IMR-90 (cell line): ENCODE measurements at regions not wholly inside any gene's neighbourhood (a gene's known extent, or its start where the extent isn't known, plus 50 kb on each side); places are given as distances from the start of the nearest gene placed in this dataset.

ENCODE experiments used
- ATAC-seq: fragments of 200-7000 bp; cut with Tn5 transposase; 2 replicates; pipeline ENCODE4 v1.9.1; 2020; ENCODE audit warnings: low read depth, mild to moderate bottlenecking, moderate library complexity
- BruUV-seq: library from RNA; stranded (reverse); fragments of 400-500 nt; replicated peaks from 2 replicates; lab custom pipeline; 2021; lab: Mats Ljungman, UMichigan
- CTCF ChIA-PET: fragments of 300-600 bp; formaldehyde crosslinking; extraction: SDS; loops from one replicate; lab custom pipeline; 2021; ENCODE audit warnings: antibody characterized with exemption; lab: Yijun Ruan, JAX
- POLR2A ChIA-PET: fragments of 300-600 bp; sonication (Branson Sonifier 250); formaldehyde crosslinking; loops from one replicate; lab custom pipeline; 2022; ENCODE audit warnings: antibody characterized with exemption; ENCODE audit not compliant: unreplicated experiment; lab: Charles Lee
- DNase-seq: peaks from one replicate; pipeline ENCODE4 v3.0.0; 2013
- H2AFZ ChIP-seq: replicated peaks from 2 replicates; pipeline ENCODE3; 2013; ENCODE audit warnings: low read length, mild to moderate bottlenecking; ENCODE audit not compliant: poor library complexity
- H2AK5ac ChIP-seq: 2 replicates; pipeline ENCODE4 v1.6.1; 2013; ENCODE audit warnings: low read depth, low read length, inconsistent platforms
- H2AK9ac ChIP-seq: replicated peaks from 2 replicates; pipeline ENCODE3; 2013; ENCODE audit warnings: mild to moderate bottlenecking, low read depth, low read length, moderate library complexity; ENCODE audit not compliant: poor library complexity
- H2BK120ac ChIP-seq: 2 replicates; pipeline ENCODE4 v1.6.1; 2013; ENCODE audit warnings: low read depth, low read length, inconsistent platforms
- H2BK15ac ChIP-seq: 3 replicates; pipeline ENCODE4 v1.6.1; 2013; ENCODE audit warnings: low read depth, low read length, inconsistent platforms
- H2BK20ac ChIP-seq: 2 replicates; pipeline ENCODE4 v1.6.1; 2013; ENCODE audit warnings: low read depth, mild to moderate bottlenecking, inconsistent platforms, low read length, moderate library complexity
- H2BK5ac ChIP-seq: 2 replicates; pipeline ENCODE4 v1.6.1; 2013; ENCODE audit warnings: mild to moderate bottlenecking, low read depth, low read length, inconsistent platforms; ENCODE audit not compliant: poor library complexity, severe bottlenecking
- H3K14ac ChIP-seq: replicated peaks from 2 replicates; pipeline ENCODE4 v1.6.1; 2013; ENCODE audit warnings: low read depth, low read length, inconsistent platforms
- H3K18ac ChIP-seq: 2 replicates; pipeline ENCODE4 v1.6.1; 2013; ENCODE audit warnings: low read depth, low read length, control low read depth
- H3K23ac ChIP-seq: 2 replicates; pipeline ENCODE4 v1.6.1; 2013; ENCODE audit warnings: low read depth, low read length, inconsistent platforms
- H3K27ac ChIP-seq: 2 replicates; pipeline ENCODE4 v1.5.1; 2013; ENCODE audit warnings: mild to moderate bottlenecking, control low read depth, low read length; ENCODE audit not compliant: insufficient read depth
- H3K27me3 ChIP-seq: 2 replicates; pipeline ENCODE4 v1.6.1; 2013; ENCODE audit warnings: low read length; ENCODE audit not compliant: control insufficient read depth, insufficient read depth
- H3K36me3 ChIP-seq: 2 replicates; pipeline ENCODE4 v1.6.1; 2013; ENCODE audit warnings: low read length, mixed read lengths; ENCODE audit not compliant: control insufficient read depth, insufficient read depth
- H3K4ac ChIP-seq: 2 replicates; pipeline ENCODE4 v1.6.1; 2013; ENCODE audit warnings: low read depth, low read length, inconsistent platforms
- H3K4me1 ChIP-seq: 2 replicates; pipeline ENCODE4 v1.6.1; 2013; ENCODE audit warnings: low read length, mixed read lengths; ENCODE audit not compliant: control insufficient read depth, insufficient read depth
- H3K4me2 ChIP-seq: 2 replicates; pipeline ENCODE4 v1.6.1; 2013; ENCODE audit warnings: low read depth, mild to moderate bottlenecking, control low read depth, low read length, moderate library complexity
- H3K4me3 ChIP-seq: 2 replicates; pipeline ENCODE4 v1.5.1; 2013; ENCODE audit warnings: low read depth, mild to moderate bottlenecking, control low read depth, low read length, moderate library complexity; ENCODE audit not compliant: insufficient read depth
- H3K56ac ChIP-seq: 2 replicates; pipeline ENCODE4 v1.6.1; 2013; ENCODE audit warnings: low read length, inconsistent platforms; ENCODE audit not compliant: insufficient read depth; ENCODE audit errors: extremely low read depth
- H3K79me1 ChIP-seq, 2 experiments: 2 replicates each; pipeline ENCODE4 v1.6.1; 2013; ENCODE audit warnings: low read length in 2 of 2, inconsistent platforms in 1 of 2, low read depth in 1 of 2
- H3K9ac ChIP-seq: 2 replicates; pipeline ENCODE4 v1.6.1; 2013; ENCODE audit warnings: low read depth, low read length, control low read depth
- H3K9me1 ChIP-seq: 2 replicates; pipeline ENCODE4 v1.6.1; 2013; ENCODE audit warnings: low read length, inconsistent platforms; ENCODE audit not compliant: insufficient read depth
- H3K9me3 ChIP-seq: 2 replicates; pipeline ENCODE4 v1.6.1; 2013; ENCODE audit warnings: low read length; ENCODE audit not compliant: control insufficient read depth, insufficient read depth
- H4K20me1 ChIP-seq: 2 replicates; pipeline ENCODE4 v1.6.1; 2013; ENCODE audit warnings: low read length, inconsistent platforms; ENCODE audit not compliant: insufficient read depth
- H4K5ac ChIP-seq: 2 replicates; pipeline ENCODE4 v1.6.1; 2013; ENCODE audit warnings: mild to moderate bottlenecking, low read depth, low read length, control low read depth
- H4K8ac ChIP-seq, 2 experiments: 2 replicates each; pipeline ENCODE4 v1.6.1; 2013; ENCODE audit warnings: low read depth in 2 of 2, low read length in 2 of 2, control low read depth in 1 of 2, inconsistent platforms in 1 of 2
- H4K91ac ChIP-seq: 2 replicates; pipeline ENCODE4 v1.6.1; 2013; ENCODE audit warnings: low read depth, low read length, inconsistent platforms; ENCODE audit not compliant: insufficient read depth
- CEBPB ChIP-seq: IDR thresholded peaks from 2 replicates; pipeline ENCODE4 v1.6.1; 2012; ENCODE audit warnings: low read depth, low read length, improper control_type of control experiment
- MXI1 ChIP-seq: IDR thresholded peaks from 2 replicates; pipeline ENCODE4 v1.6.1; 2012; ENCODE audit warnings: low read depth, mild to moderate bottlenecking, low read length, moderate library complexity, borderline replicate concordance
- WGBS, 2 experiments: methylation state at CpG; one replicate each; pipeline versions ENCODE4 v1.1.5 to v1.1.7; 2013; ENCODE audit warnings: missing lambda C conversion rate in 2 of 2; ENCODE audit not compliant: insufficient read length in 1 of 2; ENCODE audit errors: extremely low coverage in 2 of 2; 5-methylcytosine and 5-hydroxymethylcytosine counted together
- dilution Hi-C: fragments of 300-500 bp; cut with HindIII; formaldehyde crosslinking; loops from one replicate; pipeline ENCODE4 v1.14.3; 2018; ENCODE audit warnings: low sequenced_read_pairs; ENCODE audit not compliant: unreplicated experiment
- in situ Hi-C: fragments of 300-500 bp; cut with MboI; formaldehyde crosslinking; loops from 3 replicates; pipeline ENCODE4 v1.14.3; 2019; ENCODE audit warnings: low sequenced_read_pairs, inconsistent platforms, mixed read lengths
- intact Hi-C: fragments of 100-400 bp; cut with micrococcal nuclease; formaldehyde crosslinking; loops from 2 replicates; pipeline ENCODE4 v1.10.0; 2022

DNA sequence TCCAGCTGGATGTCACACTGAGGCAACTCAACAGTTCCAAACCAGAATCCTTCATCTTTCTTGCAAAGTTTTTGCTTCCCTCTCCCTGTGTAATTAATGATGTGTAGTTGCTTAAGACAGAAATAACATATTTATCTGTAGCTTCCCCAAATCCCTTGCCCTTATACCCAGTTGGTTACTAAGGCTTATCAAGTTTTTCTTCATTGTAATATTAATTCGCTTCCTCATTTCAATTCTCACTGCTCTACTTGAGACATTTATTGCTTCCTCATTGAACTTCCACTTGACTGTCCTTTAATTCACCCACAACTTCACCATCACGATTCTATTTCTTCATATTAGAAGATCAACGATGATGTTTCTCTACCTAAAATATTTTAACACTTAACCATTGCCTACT is 386.6 kb upstream of the CPEB2 start:
- H3K4ac ChIP-seq = no peak overlapping the region
- no peaks in the 10 kb centered on the region for H3K27me3 ChIP-seq
- H2AK5ac ChIP-seq = no peak overlapping the region
- POLR2A ChIA-PET = interaction anchor here (0.7 kb wide), 1 partner anchor 679 kb away, joined by 6 read pairs; no protein-coding TSS in a partner anchor
- TF ChIP-seq MXI1 (no peak), CEBPB (no peak)
- no peak overlapping the region for H4K91ac ChIP-seq
- H4K8ac ChIP-seq = no peak overlapping the region
- H3K9me1 ChIP-seq = no peaks in the 10 kb centered on the region
- no peak overlapping the region for H2BK5ac ChIP-seq
- in situ Hi-C loops (no loop called here), dilution Hi-C loops (no loop called here), intact Hi-C loops (no loop called here)
- H3K4me1 ChIP-seq = no peaks in the 10 kb centered on the region
- H2AK9ac ChIP-seq = no peak overlapping the region
- no peak overlapping the region for H3K56ac ChIP-seq
- no CpG with 5 or more reads among the region's 3 CpGs for WGBS, 2 experiments
- H2BK120ac ChIP-seq = no peak overlapping the region
- H3K4me2 ChIP-seq = no peak overlapping the region
- no peak overlapping the region for H2AFZ ChIP-seq
- no peak overlapping the region for H2BK15ac ChIP-seq
- H3K79me1 ChIP-seq = no peaks in the 10 kb centered on the region
- CTCF ChIA-PET = no interaction called here
- ATAC-seq = no peak
- H3K23ac ChIP-seq = no peak overlapping the region
- no TSS peak for BruUV-seq
- H3K14ac ChIP-seq = no peak overlapping the region
- H4K5ac ChIP-seq = no peak overlapping the region
- H2BK20ac ChIP-seq = no peak overlapping the region
- H3K18ac ChIP-seq = no peak overlapping the region
- H3K9ac ChIP-seq = no peak overlapping the region
- H3K9me3 ChIP-seq = peaks cover 2% of the 10 kb centered on the region; the same call in 1 of the 2 replicates
- H3K36me3 ChIP-seq = no peaks in the 10 kb centered on the region
- no peaks in the 10 kb centered on the region for H4K20me1 ChIP-seq
- H3K27ac ChIP-seq = no peak overlapping the region
- no peak for DNase-seq
- H3K4me3 ChIP-seq = no peak overlapping the region
